Aorta (tissue), 5 donors: ENCODE measurements at regions not wholly inside any gene's neighbourhood (a gene's known extent, or its start where the extent isn't known, plus 50 kb on each side); places are given as distances from the start of the nearest gene placed in this dataset.
"Not testable (repeated sequence)": the region's sequence is repeated elsewhere in the genome, so short reads cannot be mapped to it uniquely, and the experiment has no call there.

Source experiments
- ATAC-seq: fragments of 200-7000 bp; cut with Tn5 transposase; one replicate; pipeline ENCODE4 v1.9.1; 2022; ENCODE audit warnings: moderate library complexity; ENCODE audit not compliant: low FRiP score
- DNase-seq, 2 donors: peaks; one replicate each; pipeline ENCODE4 v3.0.0-alpha.2; 2020
- H3K27ac ChIP-seq, 2 donors: one replicate each; pipeline ENCODE4 v1.5.1; 2013; ENCODE audit warnings: low read length in 2 of 2, mild to moderate bottlenecking in 2 of 2, moderate library complexity in 2 of 2, control low read depth in 1 of 2, inconsistent platforms in 1 of 2, low read depth in 1 of 2
- H3K27me3 ChIP-seq, 2 donors: one replicate each; pipeline ENCODE4 v1.6.1; 2013; ENCODE audit warnings: control low read depth in 1 of 2, low read length in 1 of 2, mild to moderate bottlenecking in 1 of 2, moderate library complexity in 1 of 2; ENCODE audit not compliant: insufficient read depth in 2 of 2, control insufficient read depth in 1 of 2
- H3K36me3 ChIP-seq, 2 donors: one replicate each; pipeline ENCODE4 v1.6.1; 2013; ENCODE audit warnings: control low read depth in 1 of 2, low read length in 1 of 2, mild to moderate bottlenecking in 1 of 2; ENCODE audit not compliant: insufficient read depth in 2 of 2, control insufficient read depth in 1 of 2
- H3K4me1 ChIP-seq, 2 donors: one replicate each; pipeline ENCODE4 v1.6.1; 2013; ENCODE audit warnings: low read length in 2 of 2, control low read depth in 1 of 2, mild to moderate bottlenecking in 1 of 2, moderate library complexity in 1 of 2; ENCODE audit not compliant: insufficient read depth in 2 of 2, control insufficient read depth in 1 of 2
- H3K4me3 ChIP-seq, 2 donors: one replicate each; pipeline ENCODE4 v1.5.1; 2013; ENCODE audit warnings: low read length in 2 of 2, control low read depth in 1 of 2, mild to moderate bottlenecking in 1 of 2
- H3K9me3 ChIP-seq: one replicate; pipeline ENCODE4 v1.6.1; 2013; ENCODE audit warnings: mild to moderate bottlenecking, low read length; ENCODE audit not compliant: control insufficient read depth
- WGBS, 2 donors: extraction: QIAGEN DNeasy Blood & Tissue Kit; methylation state at CpG; one replicate each; pipeline ENCODE4 v1.1.7; 2013; 5-methylcytosine and 5-hydroxymethylcytosine counted together
- intact Hi-C, 2 donors: fragments of 100-400 bp; cut with DNase I; formaldehyde crosslinking; loops; one replicate each; pipeline versions ENCODE4 v1.14.2 to v1.15.0; 2022
- donor health status: healthy with polysubstance abuse.
- donor health status: Bipolar disorder and iron deficiency.
- donor health status: DM: no; HTN: no; CAD: no.
- donor health status: DM: no; HTN: no; CAD: no.
- donor health status: DM: yes; HTN: yes; CAD: no.

- H3K9me3 ChIP-seq, intact Hi-C loops, H3K27ac ChIP-seq, H3K4me3 ChIP-seq, ATAC-seq, H3K4me1 ChIP-seq, H3K36me3 ChIP-seq, H3K27me3 ChIP-seq: not testable (repeated sequence)
- DNase-seq, result peak; percentile 23 to 47
- WGBS, 2 donors, result 66 to 67% methylated on average over 27 to 28 of the region's 29 CpGs
These were observed 96.0 kb upstream of the LRPAP1 start for GRCh38 chr4:3627967-3628867.

- ATAC-seq, intact Hi-C loops: not testable (repeated sequence)
- peak in 1 of 2 donors; percentile 23 for DNase-seq
These were observed 95.2 kb upstream of the LRPAP1 start for GRCh38 chr4:3627456-3627855.

GRCh38 chr4:3626131-3626884, 94.1 kb upstream of the LRPAP1 start:
- H3K4me3 ChIP-seq, H3K9me3 ChIP-seq, H3K27ac ChIP-seq, H3K36me3 ChIP-seq, intact Hi-C loops, H3K4me1 ChIP-seq, H3K27me3 ChIP-seq, ATAC-seq: not testable (repeated sequence)
- WGBS, 2 donors, result 79 to 85% methylated on average over 24 of the region's 24 CpGs
- peak; percentile 19 to 64 for DNase-seq

More at GRCh38 chr4:3627456-3627855, 95.2 kb upstream of the LRPAP1 start:
- not testable (repeated sequence) for H3K27ac ChIP-seq, H3K9me3 ChIP-seq, H3K36me3 ChIP-seq, H3K4me3 ChIP-seq, H3K4me1 ChIP-seq, H3K27me3 ChIP-seq
- WGBS, 2 donors, result 88 to 89% methylated on average over 6 to 8 of the region's 8 CpGs

GRCh38 chr4:3625286-3625875, 93.2 kb upstream of the LRPAP1 start:
- H3K9me3 ChIP-seq, H3K36me3 ChIP-seq, H3K27me3 ChIP-seq, H3K27ac ChIP-seq, H3K4me1 ChIP-seq, H3K4me3 ChIP-seq, intact Hi-C loops, ATAC-seq: not testable (repeated sequence)
- DNase-seq, result peak; percentile 10 to 38
- 72 to 74% methylated on average over 8 of the region's 8 CpGs for WGBS, 2 donors

- peak; percentile 6 to 51 for DNase-seq
- intact Hi-C loops, H3K4me3 ChIP-seq, ATAC-seq, H3K4me1 ChIP-seq, H3K27ac ChIP-seq, H3K27me3 ChIP-seq, H3K36me3 ChIP-seq, H3K9me3 ChIP-seq: not testable (repeated sequence)
- WGBS, 2 donors, result 7 to 13% methylated on average over 11 of the region's 11 CpGs
These were observed 91.6 kb upstream of the LRPAP1 start for GRCh38 chr4:3623809-3624329.

- H3K27ac ChIP-seq, result no peak overlapping the region
- DNase-seq (peak; percentile 15 to 22), ATAC-seq (no peak)
- H3K4me3 ChIP-seq, result no peak overlapping the region
- 68 to 82% methylated on average over 7 of the region's 7 CpGs for WGBS, 2 donors
- H3K4me1 ChIP-seq, result no peaks in the 10 kb centered on the region
- H3K9me3 ChIP-seq, result no peaks in the 10 kb centered on the region
- no peaks in the 10 kb centered on the region for H3K36me3 ChIP-seq
- intact Hi-C loops, result no loop called here
- H3K27me3 ChIP-seq, result no peaks in the 10 kb centered on the region
These were observed 90.9 kb upstream of the LRPAP1 start for GRCh38 chr4:3623106-3623505.

GRCh38 chr4:3620365-3620764, 88.1 kb upstream of the LRPAP1 start:
- ATAC-seq, DNase-seq, intact Hi-C loops, H3K9me3 ChIP-seq, H3K4me3 ChIP-seq, H3K36me3 ChIP-seq, H3K27ac ChIP-seq, H3K27me3 ChIP-seq, H3K4me1 ChIP-seq: not testable (repeated sequence)
- WGBS, 2 donors, result 50 to 57% methylated on average over 6 of the region's 6 CpGs

- H3K27me3 ChIP-seq, H3K9me3 ChIP-seq, H3K27ac ChIP-seq, H3K4me3 ChIP-seq, H3K36me3 ChIP-seq, H3K4me1 ChIP-seq, intact Hi-C loops, ATAC-seq: not testable (repeated sequence)
- 83 to 88% methylated on average over 4 of the region's 4 CpGs for whole genome bisulfite sequencing, 2 donors
- peak in 1 of 2 donors; percentile 3 for DNase-seq
These were observed 87.5 kb upstream of the LRPAP1 start for GRCh38 chr4:3619698-3620097.
